GM21786 (cell line): ENCODE measurements at regions not wholly inside any gene's neighbourhood (a gene's known extent, or its start where the extent isn't known, plus 50 kb on each side); places are given as distances from the start of the nearest gene placed in this dataset.
A peak's percentile ranks its signal among the peaks of the same experiment; 100 is the strongest.
"Not testable (repeated sequence)": the region's sequence is repeated elsewhere in the genome, so short reads cannot be mapped to it uniquely, and the experiment has no call there.

ENCODE experiments used
- ATAC-seq: cut with Tn5 transposase; IDR thresholded peaks from one replicate; pipeline ENCODE4 v1.9.1; 2021; ENCODE audit not compliant: unreplicated experiment

DNA sequence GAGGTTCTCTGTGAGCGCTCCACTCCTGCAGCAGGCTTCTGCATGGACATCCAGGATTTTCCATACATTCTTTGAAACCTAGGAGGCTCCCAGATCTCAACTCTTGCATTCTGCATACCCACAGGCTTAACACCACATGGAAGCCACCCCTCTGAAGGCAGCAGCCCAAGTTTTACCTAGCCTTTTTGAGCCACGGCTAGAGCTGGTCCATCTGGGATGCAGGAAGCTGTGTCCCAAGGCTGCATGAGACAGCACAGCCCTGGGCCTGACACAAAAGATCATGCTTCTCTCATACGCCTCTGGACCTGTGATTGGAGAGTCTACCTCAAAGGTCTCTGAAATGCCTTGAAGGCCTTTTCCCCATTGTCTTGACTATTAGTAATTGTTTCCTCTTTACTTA is 53.6 kb upstream of the RPRM start:
- no peak for ATAC-seq

DNA sequence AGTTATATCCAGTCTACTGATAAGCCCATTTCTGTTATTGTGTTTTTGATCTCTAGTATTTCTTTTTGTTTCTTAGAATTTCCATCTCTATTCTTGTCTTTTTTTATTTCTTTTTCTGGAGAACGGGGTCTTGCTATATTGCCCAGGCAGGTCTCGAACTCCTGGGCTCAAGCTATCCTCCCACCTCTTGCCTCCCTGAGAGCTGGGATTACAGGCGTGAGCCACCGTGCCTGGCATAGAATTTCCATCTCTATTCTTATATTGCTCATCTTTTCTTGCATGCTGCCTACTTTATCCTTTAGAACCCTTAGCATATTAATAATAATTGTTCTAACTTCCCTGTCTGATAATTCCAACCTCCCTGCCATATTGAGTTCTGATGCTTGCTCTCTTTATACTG is 55.2 kb upstream of the RPRM start:
- not testable (repeated sequence) for ATAC-seq

DNA sequence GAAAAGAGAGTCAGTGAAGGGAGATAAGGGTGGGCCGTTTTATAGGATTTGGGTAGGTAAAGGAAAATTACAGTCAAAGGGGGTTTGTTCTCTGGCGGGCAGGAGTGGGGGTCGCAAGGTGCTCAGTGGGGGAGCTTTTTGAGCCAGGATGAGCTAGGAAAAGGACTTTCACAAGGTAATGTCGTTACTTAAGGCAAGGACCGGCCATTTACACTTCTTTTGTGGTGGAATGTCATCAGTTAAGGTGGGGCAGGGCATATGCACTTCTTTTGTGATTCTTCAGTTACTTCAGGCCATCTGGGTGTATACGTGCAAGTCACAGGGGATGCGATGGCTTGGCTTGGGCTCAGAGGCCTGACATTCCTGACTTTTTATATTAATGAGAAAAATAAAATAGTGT is 56.0 kb upstream of the RPRM start:
- ATAC-seq = not testable (repeated sequence)

DNA sequence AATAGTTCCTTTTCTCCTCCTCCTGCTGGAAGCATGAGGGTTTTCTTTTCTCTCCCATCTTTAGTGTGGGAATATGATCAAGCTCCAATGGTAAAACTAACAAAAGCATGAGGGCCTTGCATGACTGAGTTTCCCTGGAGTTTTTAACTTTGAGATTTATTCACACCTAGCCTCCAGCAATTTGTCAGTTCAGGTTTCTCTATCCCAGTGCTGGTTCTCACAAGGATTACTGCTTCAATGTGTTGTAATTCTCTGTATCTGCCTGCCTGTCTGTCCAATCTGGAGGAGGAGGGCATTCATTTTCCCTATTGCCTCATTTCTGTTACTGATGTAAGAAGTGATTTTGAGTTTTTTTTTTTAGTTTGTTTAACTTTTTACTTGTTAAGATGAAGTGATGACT is 57.6 kb upstream of the RPRM start:
- no peak for ATAC-seq

DNA sequence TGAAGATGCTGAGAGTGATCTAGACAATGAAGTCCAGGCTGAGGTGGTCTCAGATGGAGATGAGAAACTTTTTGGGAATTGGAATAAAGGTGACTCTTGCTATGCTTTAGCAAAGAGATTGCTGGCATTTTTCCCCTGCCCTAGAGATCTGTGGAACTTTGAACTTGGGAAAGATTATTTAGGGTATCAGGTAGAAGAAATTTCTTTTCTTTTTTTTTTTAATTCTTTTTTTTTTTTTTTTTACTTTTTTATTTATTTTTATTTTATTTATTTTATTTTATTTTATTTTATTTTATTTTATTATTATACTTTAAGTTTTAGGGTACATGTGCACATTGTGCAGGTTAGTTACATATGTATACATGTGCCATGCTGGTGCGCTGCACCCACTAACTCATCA is 59.5 kb upstream of the RPRM start:
- not testable (repeated sequence) for ATAC-seq

DNA sequence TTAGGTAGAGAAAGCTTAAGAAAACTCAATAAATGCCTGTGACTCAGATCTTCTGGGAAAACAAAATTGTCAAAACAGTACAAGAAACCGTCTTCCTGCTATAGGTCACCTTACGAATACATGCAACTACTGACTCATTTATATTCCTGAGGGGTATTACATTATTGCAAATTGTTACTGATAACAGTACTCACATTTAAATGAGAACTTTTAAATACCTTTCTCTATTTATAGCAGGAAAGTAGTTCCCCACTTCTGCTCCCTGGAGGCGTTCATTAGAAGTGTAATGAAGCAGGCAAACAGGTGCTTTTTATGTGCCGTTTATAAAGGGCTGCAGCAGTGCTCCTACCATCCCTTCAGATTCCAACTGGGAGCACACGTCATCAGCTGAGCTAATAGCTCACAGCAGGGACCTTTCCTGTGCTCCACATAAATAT is 65.1 kb upstream of the RPRM start:
- ATAC-seq = peak; percentile 54

DNA sequence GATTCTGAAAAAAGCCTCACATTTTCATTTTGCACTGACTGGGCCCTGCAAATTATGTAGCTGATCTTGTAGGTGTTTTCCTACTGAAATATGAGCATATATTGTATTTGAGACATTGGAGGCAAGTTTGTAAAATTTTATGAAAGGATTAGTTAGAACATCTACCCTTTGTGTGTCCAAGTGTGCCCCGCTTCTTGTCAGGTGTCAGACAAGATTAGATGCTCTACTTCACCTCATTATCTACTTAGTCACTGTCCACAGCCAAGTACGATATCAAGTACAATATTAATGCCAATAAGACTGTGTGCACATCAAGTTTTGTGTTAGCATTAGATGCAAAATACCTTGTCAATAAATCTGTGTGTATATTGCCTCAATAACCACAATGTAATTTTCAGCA is 67.8 kb upstream of the RPRM start:
- no peak for ATAC-seq

DNA sequence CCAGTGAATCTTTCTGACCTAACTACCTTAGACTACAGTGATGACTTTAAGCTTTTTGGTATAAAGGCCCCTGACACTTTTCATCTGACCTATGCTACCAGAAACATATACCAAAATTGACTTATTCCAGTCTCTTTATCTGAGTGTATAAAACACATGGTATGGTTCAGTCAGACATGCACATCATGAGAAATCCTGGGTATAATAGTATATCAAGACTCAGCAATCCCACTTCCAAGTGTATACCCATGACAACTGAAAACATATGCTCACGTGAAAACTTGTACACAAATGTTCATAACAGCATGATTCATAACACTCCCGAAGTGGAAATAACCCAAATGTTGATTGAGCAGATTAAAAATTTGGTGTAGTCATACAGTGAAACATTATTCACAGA is 70.0 kb upstream of the RPRM start:
- no peak for ATAC-seq

DNA sequence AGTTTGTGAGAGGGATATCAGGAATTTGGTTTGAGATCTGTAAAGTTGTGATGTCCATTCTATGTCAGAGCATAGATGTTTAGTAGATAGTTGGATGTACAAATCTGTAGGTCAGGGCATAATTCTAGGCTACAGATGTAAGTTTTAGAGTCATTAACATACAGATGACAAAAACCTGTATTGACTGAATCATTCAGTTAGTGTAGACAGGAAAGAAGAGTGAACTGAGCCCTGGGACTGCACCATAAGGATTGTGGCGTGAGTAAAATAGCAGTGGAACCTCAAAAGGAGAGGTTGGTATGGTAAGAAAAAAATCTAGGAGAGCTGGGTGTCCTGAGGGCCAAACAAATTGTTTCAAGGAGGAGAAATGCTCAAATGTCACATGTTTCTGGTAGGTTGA is 73.1 kb upstream of the RPRM start:
- ATAC-seq = no peak

DNA sequence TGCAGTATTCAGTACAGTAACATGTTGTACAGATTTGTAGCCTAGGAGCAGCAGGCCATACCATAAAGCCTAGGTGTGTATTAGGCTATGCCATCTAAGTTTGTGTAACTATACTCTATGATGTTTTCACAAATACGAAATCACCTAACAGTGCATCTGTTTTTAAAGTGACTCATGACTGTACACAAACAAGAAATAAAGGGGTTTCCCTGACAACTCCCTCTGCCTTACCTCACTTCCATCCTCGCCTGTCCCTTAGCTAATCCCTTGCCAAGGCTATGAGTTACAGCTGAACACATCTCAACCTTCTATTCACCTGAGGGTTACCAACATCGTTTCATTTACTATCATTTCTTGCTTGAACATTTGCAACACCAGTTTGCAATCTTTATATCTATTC is 78.6 kb upstream of the RPRM start:
- ATAC-seq = no peak

DNA sequence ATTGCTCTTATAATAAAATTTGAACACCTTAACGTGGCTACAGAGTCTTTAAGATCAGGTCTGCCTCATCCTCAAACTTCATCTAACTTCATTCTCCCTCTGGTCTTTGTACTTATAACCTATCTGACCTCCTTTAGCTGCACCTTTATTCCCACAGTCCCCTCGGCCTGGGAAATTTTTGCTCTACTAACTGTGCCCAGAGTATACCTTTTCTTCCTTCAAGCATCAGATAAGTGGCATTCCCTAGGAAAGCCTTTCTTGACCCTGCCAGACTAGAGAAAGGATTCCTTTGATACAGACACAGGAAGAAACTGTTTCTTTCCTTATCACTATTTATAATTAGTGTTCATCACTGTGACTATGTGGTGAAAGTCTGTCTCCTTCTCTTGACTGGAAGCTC is 79.2 kb upstream of the RPRM start:
- ATAC-seq = no peak

DNA sequence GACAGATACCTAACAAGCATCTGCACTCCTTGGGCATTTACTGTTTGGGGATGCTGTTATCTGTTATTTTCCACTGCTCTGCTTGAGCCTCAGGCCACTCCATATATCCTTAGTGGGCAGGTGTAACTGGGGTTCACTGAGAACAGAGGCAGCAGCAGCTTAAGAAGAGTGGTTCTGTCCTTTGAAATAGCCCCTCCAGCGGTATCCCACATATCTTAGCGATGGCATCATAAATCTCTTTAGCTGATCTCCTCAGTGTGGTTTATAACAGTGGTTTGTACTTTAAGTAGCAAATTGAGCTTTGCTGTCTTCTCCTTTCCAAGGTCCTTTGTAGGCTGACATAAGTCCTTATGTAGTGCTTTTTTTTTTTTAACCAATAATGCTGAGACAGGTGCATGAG is 79.7 kb upstream of the RPRM start:
- ATAC-seq = no peak

DNA sequence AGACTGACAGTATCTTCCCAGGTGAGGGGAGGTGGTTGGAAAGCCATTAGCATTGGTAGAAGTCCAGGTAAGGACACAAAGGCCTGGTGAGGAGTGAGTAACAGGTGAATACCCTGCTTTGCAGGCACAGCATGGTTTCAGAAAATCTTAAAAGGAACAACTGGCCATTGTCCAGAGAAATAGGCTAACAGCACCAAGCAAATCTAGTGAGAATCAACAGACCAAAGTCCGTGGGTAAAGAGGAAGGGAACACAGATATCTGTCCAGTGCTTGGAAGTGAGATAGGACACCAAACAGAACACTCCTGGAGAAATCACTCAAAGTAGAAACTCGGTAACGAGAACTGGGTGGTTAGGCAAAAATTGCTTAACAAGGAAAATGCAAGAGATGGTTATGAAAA is 88.8 kb upstream of the RPRM start:
- no peak for ATAC-seq

DNA sequence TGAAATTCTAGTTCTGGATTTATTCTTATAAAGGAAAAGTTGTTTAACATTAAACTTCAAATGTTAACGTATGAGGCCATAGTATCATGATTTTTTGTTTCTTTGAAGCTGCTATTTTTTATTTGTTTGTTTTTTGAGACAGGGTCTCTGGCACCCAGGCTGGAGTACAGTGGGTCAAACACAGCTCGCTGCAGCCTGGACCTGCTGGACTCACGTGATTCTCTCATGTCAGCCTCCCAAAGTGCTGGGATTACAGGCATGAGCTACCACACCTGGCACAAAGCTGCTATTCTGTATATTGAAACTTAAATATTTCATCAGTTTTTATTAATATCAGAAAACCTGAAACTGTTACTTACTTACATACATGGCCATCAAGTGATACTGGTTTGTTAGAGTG is 89.5 kb upstream of the RPRM start:
- no peak for ATAC-seq

DNA sequence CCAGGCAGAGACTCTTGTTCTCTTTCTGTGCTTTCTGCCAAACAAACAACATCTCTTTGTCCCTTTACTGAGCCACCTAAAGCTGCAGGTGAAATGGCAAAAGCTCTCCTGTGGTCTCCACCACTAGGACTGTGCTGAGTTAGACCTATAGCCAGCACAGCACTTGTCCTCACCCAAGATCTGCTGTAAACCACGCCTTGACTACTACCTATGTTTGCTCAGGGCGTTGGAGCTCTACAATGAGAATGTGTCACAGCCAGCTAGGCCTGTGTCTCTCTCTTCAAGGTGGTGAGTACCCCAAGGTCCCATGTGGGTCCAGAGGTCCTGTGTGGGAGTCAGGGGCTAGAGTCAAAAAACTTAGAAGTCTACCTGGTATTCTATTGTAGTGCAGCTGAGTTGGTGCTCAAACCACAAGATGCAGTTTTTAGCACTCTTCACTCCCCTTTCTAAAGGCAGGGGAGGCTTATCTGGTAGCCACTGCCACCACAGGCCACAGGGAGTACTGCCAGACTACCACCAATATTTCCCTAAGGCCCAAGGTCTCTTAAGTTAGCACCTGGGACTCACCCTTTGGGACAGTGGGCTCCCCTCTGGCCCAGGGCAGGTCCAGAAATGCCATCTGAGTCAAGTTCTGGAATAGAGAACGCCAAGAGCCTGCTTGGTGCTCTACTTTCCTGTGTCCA is 96.8 kb upstream of the RPRM start:
- peak; percentile 52 for ATAC-seq

DNA sequence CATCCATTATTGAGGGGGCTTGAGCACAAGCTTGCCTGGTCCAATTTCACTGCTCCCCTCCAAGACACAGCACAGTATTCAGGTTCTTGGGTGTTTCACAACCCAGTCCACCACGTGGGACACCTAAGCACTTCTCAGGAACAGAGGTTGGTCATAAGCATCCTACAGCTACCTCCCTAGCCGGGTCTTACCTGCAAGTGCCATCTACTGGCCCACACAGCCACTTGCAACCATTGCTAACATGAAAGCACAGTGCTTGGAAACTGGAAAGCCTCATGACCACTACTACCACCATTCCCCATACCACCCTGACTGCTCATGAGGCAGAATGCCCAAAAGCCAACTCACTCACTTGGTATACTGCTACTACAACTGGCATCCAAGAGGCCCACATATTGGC is 105.7 kb upstream of the RPRM start:
- no peak for ATAC-seq

DNA sequence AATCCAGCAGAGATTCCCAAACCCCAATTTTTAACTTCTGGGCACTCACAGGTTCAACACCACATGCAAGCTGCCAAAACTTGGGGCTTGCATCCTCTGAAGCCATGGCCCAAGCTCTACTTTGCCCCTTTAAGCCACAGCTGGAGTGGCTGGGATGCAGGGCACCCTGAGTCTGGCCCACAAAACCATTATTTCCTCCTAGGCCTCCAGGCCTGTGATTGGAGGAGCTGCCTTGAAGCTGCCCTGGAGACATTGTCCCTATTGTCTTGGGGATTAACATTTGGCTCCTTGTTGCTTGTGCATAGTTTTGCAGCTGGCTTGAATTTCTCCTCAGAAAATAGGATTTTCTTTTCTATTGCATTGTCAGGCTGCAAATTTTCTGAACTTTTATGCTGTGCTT is 109.8 kb upstream of the RPRM start:
- ATAC-seq = no peak

DNA sequence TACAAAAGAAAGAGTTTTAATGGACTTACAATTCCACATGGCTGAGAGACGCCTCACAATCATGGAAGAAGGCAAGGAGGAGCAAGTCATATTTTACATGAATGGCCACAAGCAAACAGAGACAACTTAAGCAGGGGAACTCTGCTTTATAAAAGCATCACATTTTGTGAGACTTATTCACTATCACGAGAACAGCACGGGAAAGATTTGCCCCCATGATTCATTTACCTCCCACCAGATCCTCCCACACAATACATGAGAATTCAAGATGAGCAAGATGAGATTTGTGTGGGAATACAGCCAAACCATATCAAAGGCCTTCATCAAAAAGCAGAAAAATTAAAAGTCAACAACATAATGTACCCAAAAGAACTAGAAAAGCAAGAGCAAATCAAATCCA is 111.0 kb upstream of the RPRM start:
- ATAC-seq = no peak

DNA sequence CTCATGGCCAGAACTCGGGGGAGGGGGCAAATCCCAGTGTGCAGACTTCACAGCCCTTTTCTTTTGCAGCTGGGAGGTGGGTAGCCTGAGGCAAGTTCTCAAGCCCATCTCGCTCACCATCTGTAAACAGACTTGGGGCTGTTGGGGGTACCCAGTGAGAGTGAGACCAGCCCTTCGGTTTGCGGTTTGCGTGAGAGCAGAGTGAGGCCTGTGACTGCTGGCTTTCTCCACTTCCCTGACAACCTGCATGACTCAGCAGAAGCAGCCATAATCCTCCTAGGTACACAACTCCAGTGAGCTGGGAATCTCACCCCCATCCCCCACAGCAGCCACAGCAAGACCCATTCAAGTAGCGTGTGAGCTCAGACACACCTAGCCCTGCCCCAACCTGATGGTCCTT is 114.5 kb upstream of the RPRM start:
- ATAC-seq = not testable (repeated sequence)

DNA sequence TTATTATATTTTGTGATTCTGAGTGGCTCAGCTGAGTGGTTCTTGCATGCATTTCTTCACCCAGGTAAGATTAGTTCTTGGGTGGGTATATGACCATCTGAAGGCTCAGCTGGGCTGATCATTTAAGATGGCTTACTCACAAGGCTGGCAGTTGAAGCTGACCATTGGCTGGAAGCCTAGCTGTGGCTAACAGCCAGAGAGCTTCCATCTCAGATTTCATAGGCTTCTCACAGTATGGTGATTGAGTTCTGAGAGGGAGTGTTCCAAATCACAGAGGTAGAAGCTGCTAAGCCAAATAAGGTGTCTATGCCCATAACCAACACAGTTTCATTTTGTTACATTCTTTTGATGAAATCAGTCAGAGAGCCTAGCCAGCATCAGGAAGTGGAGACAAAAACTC is 117.4 kb upstream of the RPRM start:
- no peak for ATAC-seq

DNA sequence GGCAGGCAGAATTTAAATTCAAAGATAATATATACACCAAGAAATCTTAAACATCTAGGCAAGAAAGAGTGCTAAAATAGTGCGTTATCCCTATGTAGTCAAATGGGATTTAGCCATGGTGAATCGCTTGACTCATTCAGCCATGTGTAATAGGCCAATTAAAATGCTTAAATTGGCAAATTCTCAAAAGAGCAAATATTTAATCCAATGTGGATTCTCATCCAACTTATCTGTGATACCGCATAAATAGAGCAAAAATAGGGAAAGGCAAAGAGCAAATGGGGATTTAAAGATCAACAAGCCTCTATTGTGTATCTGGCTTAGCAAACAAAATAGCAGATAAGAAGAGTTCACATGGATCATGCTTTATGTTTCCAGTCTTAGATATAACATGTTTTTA is 123.2 kb upstream of the RPRM start:
- no peak for ATAC-seq

DNA sequence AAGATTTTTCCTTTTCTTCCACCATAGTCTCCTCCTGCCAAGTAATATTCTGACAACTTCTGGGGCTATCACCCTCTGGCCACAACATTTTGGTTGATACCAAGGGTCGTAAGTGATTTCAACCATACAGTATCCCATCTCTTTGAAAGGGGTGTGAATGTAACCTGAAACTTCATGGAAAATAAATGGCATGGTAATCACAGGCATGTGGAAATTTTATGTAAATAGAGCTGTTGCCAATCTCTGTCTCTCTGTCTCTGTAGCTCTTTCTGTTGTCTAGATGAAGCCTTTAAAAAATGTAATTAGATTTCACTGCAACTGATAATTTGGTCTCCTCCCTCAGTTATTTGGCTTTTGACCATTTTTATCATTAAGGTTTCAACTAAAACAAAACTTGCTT is 125.6 kb upstream of the RPRM start:
- ATAC-seq = no peak

DNA sequence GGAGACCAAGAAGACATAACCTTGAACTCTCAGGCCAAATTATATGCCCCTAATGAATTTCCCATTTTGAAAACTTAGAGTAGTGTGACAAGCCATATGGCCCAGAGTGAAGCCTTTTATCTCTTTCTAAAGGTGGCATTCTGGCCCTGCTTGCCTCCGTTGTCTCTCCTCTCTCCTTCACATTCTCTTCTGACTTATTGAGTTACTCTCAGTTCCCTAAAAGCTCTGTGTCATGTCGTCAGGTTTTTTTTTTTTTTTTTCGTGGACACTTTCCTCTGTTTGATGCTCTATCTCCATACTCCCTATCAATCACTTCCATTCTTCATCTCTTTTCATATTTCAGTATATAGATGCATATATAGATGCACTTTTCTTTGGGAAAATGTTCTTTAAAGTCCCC is 128.1 kb upstream of the RPRM start:
- ATAC-seq = no peak

DNA sequence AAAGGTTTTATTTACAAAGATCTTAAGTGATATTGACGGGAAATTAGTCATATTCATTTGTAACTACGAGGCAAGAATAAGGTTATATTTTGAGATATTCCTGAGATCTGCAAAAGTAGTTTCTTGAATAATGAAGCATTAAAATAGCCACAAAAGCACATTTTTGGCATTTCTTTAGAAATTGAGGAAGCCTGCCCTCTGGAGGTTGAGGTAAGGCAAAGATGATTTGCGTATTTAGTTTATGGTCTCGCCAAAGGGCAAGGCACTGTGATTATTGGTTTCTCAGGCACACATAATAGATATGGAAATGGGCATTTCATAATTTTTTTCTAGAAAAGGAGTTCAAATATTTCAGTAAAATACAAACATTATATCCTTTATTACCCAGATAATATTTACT is 143.7 kb upstream of the RPRM start:
- no peak for ATAC-seq
